ENCODE measurements at regions not wholly inside any gene's neighbourhood (a gene's known extent, or its start where the extent isn't known, plus 50 kb on each side); places are given as distances from the start of the nearest gene placed in this dataset.
"Not testable (repeated sequence)": the region's sequence is repeated elsewhere in the genome, so short reads cannot be mapped to it uniquely, and the experiment has no call there.

- Histone ChIP-seq H3K9ac (ENCODE audit: low read depth in 1 of 3, low read length in 3 of 3) (no peak overlapping the region), H3K9me3 (ENCODE audit: control insufficient read depth in 3 of 3, low read length in 3 of 3) (peaks cover 4 to 8% (median 6%) of the 10 kb centered on the region in 3 donors), H3K36me3 (ENCODE audit: control insufficient read depth in 3 of 3, insufficient read depth in 3 of 3, low read length in 3 of 3) (no peaks in the 10 kb centered on the region), H3K4me1 (ENCODE audit: control insufficient read depth in 3 of 3, insufficient read depth in 3 of 3, low read length in 3 of 3) (no peaks in the 10 kb centered on the region), H3K27me3 (ENCODE audit: control insufficient read depth in 3 of 3, insufficient read depth in 3 of 3, low read length in 3 of 3) (peaks cover 0 to 8% (median 0%) of the 10 kb centered on the region in 3 donors), H3K4me3 (ENCODE audit: low read length in 3 of 3) (no peak overlapping the region), H3K27ac (ENCODE audit: low read depth, low read length) (no peak overlapping the region)
These were observed 312.1 kb downstream of the VRK1 start for GRCh38 chr14:97109234-97109633.

DNA sequence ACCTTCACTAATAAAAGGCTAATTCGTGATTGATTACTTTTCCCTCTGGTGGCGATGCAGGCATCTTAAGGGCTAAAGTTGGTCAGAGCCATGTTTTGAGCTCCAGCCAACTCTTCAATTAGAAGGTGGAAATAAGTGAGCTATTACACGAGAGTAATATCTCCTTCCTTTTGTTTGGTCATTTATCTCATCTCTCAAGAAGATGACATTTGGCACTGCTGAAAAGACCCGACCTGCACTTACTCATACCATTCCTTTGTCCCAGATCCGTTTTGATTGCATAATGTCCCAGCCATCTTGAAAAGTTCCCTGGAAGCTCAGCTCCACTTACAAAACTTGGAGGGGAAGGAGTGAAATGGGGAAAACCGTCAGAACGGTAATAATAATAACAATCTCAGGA is 316.2 kb downstream of the VRK1 start:
- Histone ChIP-seq H3K9me3 (ENCODE audit: control insufficient read depth in 3 of 3, low read length in 3 of 3) (peaks cover 4 to 8% (median 6%) of the 10 kb centered on the region in 3 donors), H3K4me1 (ENCODE audit: control insufficient read depth in 3 of 3, insufficient read depth in 3 of 3, low read length in 3 of 3) (no peaks in the 10 kb centered on the region), H3K27ac (ENCODE audit: low read depth, low read length) (no peak overlapping the region), H3K4me3 (ENCODE audit: low read length in 3 of 3) (no peak overlapping the region), H3K36me3 (ENCODE audit: control insufficient read depth in 3 of 3, insufficient read depth in 3 of 3, low read length in 3 of 3) (no peaks in the 10 kb centered on the region), H3K27me3 (ENCODE audit: control insufficient read depth in 3 of 3, insufficient read depth in 3 of 3, low read length in 3 of 3) (peaks cover 0 to 9% (median 7%) of the 10 kb centered on the region in 3 donors), H3K9ac (ENCODE audit: low read depth in 1 of 3, low read length in 3 of 3) (no peak overlapping the region)

DNA sequence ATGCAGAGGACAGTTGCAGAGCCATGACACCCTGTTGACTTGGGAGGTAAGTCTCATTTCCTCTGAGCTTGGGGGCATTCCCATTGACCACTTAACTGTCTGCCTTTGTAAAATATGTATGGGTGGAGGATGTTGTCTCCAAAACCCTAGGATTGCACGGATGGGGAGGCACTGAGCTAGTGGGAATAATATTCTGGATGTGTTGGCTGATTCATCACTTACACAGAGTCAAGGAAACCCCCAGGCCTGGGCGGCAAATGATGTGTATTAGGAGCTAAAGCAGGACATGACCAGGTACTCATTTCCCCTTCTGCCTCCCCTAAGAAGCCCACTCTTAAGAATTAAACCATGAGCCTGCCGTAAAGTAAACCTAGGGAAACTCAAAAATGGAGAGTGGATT is 319.4 kb downstream of the VRK1 start:
- Histone ChIP-seq H3K9me3 (ENCODE audit: control insufficient read depth in 3 of 3, low read length in 3 of 3) (no peaks in the 10 kb centered on the region), H3K4me1 (ENCODE audit: control insufficient read depth in 3 of 3, insufficient read depth in 3 of 3, low read length in 3 of 3) (no peaks in the 10 kb centered on the region), H3K4me3 (ENCODE audit: low read length in 3 of 3) (no peak overlapping the region), H3K36me3 (ENCODE audit: control insufficient read depth in 3 of 3, insufficient read depth in 3 of 3, low read length in 3 of 3) (no peaks in the 10 kb centered on the region), H3K27ac (ENCODE audit: low read depth, low read length) (no peak overlapping the region), H3K27me3 (ENCODE audit: control insufficient read depth in 3 of 3, insufficient read depth in 3 of 3, low read length in 3 of 3) (peaks cover 0 to 9% (median 8%) of the 10 kb centered on the region in 3 donors), H3K9ac (ENCODE audit: low read depth in 1 of 3, low read length in 3 of 3) (no peak overlapping the region)

DNA sequence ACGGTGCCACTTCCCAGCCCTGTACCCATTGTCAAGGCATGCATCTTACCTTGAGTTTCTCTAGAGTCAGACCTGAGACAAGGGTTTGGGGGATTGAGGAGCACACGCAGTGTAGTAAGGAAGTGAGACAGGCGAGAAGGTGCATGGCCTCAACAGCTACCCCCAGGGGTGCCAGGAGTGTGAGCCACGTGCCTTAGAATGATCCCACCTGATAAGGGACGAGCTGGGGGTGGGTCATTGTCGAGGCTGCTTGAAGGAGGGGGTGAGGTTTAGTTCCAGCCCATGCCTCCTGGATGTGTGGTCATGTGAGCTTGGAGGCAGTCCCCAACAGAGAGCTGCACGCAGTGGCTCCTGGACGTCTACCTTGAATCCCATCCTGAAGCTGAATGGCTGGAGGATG is 320.5 kb downstream of the VRK1 start:
- Histone ChIP-seq H3K36me3 (ENCODE audit: control insufficient read depth in 3 of 3, insufficient read depth in 3 of 3, low read length in 3 of 3) (no peaks in the 10 kb centered on the region), H3K9ac (ENCODE audit: low read depth in 1 of 3, low read length in 3 of 3) (no peak overlapping the region), H3K27ac (ENCODE audit: low read depth, low read length) (no peak overlapping the region), H3K9me3 (ENCODE audit: control insufficient read depth in 3 of 3, low read length in 3 of 3) (no peaks in the 10 kb centered on the region), H3K27me3 (ENCODE audit: control insufficient read depth in 3 of 3, insufficient read depth in 3 of 3, low read length in 3 of 3) (peaks cover 0 to 10% (median 9%) of the 10 kb centered on the region in 3 donors), H3K4me1 (ENCODE audit: control insufficient read depth in 3 of 3, insufficient read depth in 3 of 3, low read length in 3 of 3) (no peaks in the 10 kb centered on the region), H3K4me3 (ENCODE audit: low read length in 3 of 3) (no peak overlapping the region)

DNA sequence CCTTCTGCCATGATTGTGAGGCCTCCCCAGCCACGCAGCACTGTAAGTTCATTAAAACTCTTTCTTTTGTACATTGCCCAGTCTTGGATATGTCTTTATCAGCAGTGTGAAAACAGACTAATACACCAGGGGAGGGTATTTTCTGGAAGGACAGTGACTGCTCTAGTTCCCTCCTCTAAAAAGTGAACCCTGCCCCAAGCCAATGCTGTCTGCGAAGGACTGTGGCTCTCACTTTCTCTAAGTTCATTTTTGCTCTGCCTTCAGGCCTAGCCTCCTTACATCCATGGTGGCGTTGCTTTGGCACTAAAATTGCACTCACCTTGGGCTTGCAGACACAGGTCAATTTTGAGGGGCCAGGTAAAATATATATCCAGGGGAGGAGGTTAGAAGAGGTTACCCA is 323.0 kb downstream of the VRK1 start:
- Histone ChIP-seq H3K27me3 (ENCODE audit: control insufficient read depth in 3 of 3, insufficient read depth in 3 of 3, low read length in 3 of 3) (peaks cover 0 to 11% (median 6%) of the 10 kb centered on the region in 3 donors), H3K36me3 (ENCODE audit: control insufficient read depth in 3 of 3, insufficient read depth in 3 of 3, low read length in 3 of 3) (no peaks in the 10 kb centered on the region), H3K4me3 (ENCODE audit: low read length in 3 of 3) (no peak overlapping the region), H3K9ac (ENCODE audit: low read depth in 1 of 3, low read length in 3 of 3) (no peak overlapping the region), H3K27ac (ENCODE audit: low read depth, low read length) (no peak overlapping the region), H3K9me3 (ENCODE audit: control insufficient read depth in 3 of 3, low read length in 3 of 3) (no peaks in the 10 kb centered on the region), H3K4me1 (ENCODE audit: control insufficient read depth in 3 of 3, insufficient read depth in 3 of 3, low read length in 3 of 3) (no peaks in the 10 kb centered on the region)

GRCh38 chr14:97120611-97121031 is 323.4 kb downstream of the VRK1 start:
- Histone ChIP-seq H3K4me1 (ENCODE audit: control insufficient read depth in 3 of 3, insufficient read depth in 3 of 3, low read length in 3 of 3) (no peaks in the 10 kb centered on the region), H3K27ac (ENCODE audit: low read depth, low read length) (no peak overlapping the region), H3K9ac (ENCODE audit: low read depth in 1 of 3, low read length in 3 of 3) (no peak overlapping the region), H3K4me3 (ENCODE audit: low read length in 3 of 3) (no peak overlapping the region), H3K27me3 (ENCODE audit: control insufficient read depth in 3 of 3, insufficient read depth in 3 of 3, low read length in 3 of 3) (peaks cover 0 to 11% (median 6%) of the 10 kb centered on the region in 3 donors), H3K9me3 (ENCODE audit: control insufficient read depth in 3 of 3, low read length in 3 of 3) (no peaks in the 10 kb centered on the region), H3K36me3 (ENCODE audit: control insufficient read depth in 3 of 3, insufficient read depth in 3 of 3, low read length in 3 of 3) (no peaks in the 10 kb centered on the region)

DNA sequence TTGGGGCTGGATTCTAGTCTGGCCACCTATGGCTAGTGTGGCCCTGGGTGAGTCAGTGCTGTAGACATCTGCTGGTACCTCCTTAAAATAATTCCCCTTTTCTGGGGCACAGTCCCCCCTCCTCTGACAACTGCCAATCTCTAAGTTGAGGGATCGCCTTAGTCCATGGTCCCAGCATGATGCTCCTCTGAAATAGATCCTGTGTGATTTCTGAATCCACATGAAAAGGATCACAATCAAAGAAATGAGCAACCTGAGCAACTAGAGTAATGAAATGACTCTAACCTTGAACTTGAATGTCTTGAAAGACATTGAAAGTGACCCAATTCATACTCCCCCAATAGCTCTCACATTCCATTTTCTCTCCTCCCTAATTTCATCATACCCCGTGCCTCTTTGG is 332.5 kb downstream of the VRK1 start:
- H3K36me3 ChIP-seq (ENCODE audit: control insufficient read depth in 3 of 3, insufficient read depth in 3 of 3, low read length in 3 of 3), result no peaks in the 10 kb centered on the region

GRCh38 chr14:97135847-97136246 is 338.7 kb downstream of the VRK1 start:
- not testable (repeated sequence) for H3K4me1 ChIP-seq (ENCODE audit: control insufficient read depth in 3 of 3, insufficient read depth in 3 of 3, low read length in 3 of 3); H3K36me3 ChIP-seq (ENCODE audit: control insufficient read depth in 3 of 3, insufficient read depth in 3 of 3, low read length in 3 of 3); H3K27ac ChIP-seq (ENCODE audit: low read depth, low read length); H3K9ac ChIP-seq (ENCODE audit: low read depth in 1 of 3, low read length in 3 of 3); H3K27me3 ChIP-seq (ENCODE audit: control insufficient read depth in 3 of 3, insufficient read depth in 3 of 3, low read length in 3 of 3); H3K4me3 ChIP-seq (ENCODE audit: low read length in 3 of 3); H3K9me3 ChIP-seq (ENCODE audit: control insufficient read depth in 3 of 3, low read length in 3 of 3)

More for the DNA sequence above, 332.5 kb downstream of the VRK1 start:
- no peaks in the 10 kb centered on the region for H3K4me1 ChIP-seq (ENCODE audit: control insufficient read depth in 3 of 3, insufficient read depth in 3 of 3, low read length in 3 of 3)
- H3K27ac ChIP-seq (ENCODE audit: low read depth, low read length), result no peak overlapping the region
- peaks cover 0 to 3% (median 0%) of the 10 kb centered on the region in 3 donors for H3K9me3 ChIP-seq (ENCODE audit: control insufficient read depth in 3 of 3, low read length in 3 of 3)
- H3K27me3 ChIP-seq (ENCODE audit: control insufficient read depth in 3 of 3, insufficient read depth in 3 of 3, low read length in 3 of 3), result no peaks in the 10 kb centered on the region
- H3K9ac ChIP-seq (ENCODE audit: low read depth in 1 of 3, low read length in 3 of 3), result no peak overlapping the region
- no peak overlapping the region for H3K4me3 ChIP-seq (ENCODE audit: low read length in 3 of 3)

- Histone ChIP-seq H3K27me3 (ENCODE audit: control insufficient read depth in 3 of 3, insufficient read depth in 3 of 3, low read length in 3 of 3) (no peaks in the 10 kb centered on the region), H3K27ac (ENCODE audit: low read depth, low read length) (no peak overlapping the region), H3K9me3 (ENCODE audit: control insufficient read depth in 3 of 3, low read length in 3 of 3) (no peaks in the 10 kb centered on the region), H3K9ac (ENCODE audit: low read depth in 1 of 3, low read length in 3 of 3) (no peak overlapping the region), H3K4me1 (ENCODE audit: control insufficient read depth in 3 of 3, insufficient read depth in 3 of 3, low read length in 3 of 3) (no peaks in the 10 kb centered on the region), H3K36me3 (ENCODE audit: control insufficient read depth in 3 of 3, insufficient read depth in 3 of 3, low read length in 3 of 3) (no peaks in the 10 kb centered on the region), H3K4me3 (ENCODE audit: low read length in 3 of 3) (no peak overlapping the region)
These were observed 340.5 kb downstream of the VRK1 start for GRCh38 chr14:97137705-97138104.

DNA sequence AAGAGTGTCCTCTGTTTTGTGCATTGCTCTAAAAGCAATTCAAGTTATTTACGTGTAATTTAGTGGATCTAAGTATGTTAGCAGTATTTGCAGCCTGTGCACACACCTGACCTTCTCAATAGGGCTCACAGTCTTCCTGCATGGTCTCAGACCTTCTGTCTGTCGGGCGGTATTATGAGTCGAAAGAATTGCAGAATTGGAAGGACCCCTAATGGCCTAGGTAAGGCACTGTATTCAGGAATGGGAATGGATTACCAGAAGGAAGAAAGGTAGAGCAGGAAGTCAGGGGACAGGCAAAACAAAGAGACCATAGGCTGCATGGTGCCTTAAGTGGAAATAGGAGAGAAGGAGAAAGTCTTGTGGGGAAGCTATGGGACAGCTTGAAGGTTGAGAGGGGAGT is 341.6 kb downstream of the VRK1 start:
- Histone ChIP-seq H3K9ac (ENCODE audit: low read depth in 1 of 3, low read length in 3 of 3) (no peak overlapping the region), H3K9me3 (ENCODE audit: control insufficient read depth in 3 of 3, low read length in 3 of 3) (no peaks in the 10 kb centered on the region), H3K27ac (ENCODE audit: low read depth, low read length) (no peak overlapping the region), H3K36me3 (ENCODE audit: control insufficient read depth in 3 of 3, insufficient read depth in 3 of 3, low read length in 3 of 3) (no peaks in the 10 kb centered on the region), H3K27me3 (ENCODE audit: control insufficient read depth in 3 of 3, insufficient read depth in 3 of 3, low read length in 3 of 3) (peaks cover 0 to 4% (median 0%) of the 10 kb centered on the region in 3 donors), H3K4me3 (ENCODE audit: low read length in 3 of 3) (no peak overlapping the region), H3K4me1 (ENCODE audit: control insufficient read depth in 3 of 3, insufficient read depth in 3 of 3, low read length in 3 of 3) (no peaks in the 10 kb centered on the region)

DNA sequence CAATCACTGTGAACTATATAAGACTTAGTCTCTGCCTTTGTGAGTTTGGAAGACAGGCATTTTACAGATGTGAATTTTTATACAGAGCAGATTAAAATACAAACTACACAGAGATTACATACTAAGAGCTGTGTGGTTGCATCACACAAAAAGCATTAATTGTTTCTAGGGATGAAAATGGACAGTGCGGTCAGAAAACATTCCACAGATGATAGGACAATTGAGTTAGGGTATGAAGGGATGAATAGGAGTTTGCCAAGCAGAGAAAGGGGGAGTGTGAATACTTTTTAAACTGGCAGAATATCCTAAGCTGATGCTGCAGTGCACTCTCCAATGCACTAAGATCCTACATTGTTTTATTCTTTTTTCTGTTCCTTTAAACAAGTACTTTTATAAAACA is 345.8 kb downstream of the VRK1 start:
- Histone ChIP-seq H3K4me3 (ENCODE audit: low read length in 3 of 3) (no peak overlapping the region), H3K9ac (ENCODE audit: low read depth in 1 of 3, low read length in 3 of 3) (no peak overlapping the region), H3K4me1 (ENCODE audit: control insufficient read depth in 3 of 3, insufficient read depth in 3 of 3, low read length in 3 of 3) (no peaks in the 10 kb centered on the region), H3K36me3 (ENCODE audit: control insufficient read depth in 3 of 3, insufficient read depth in 3 of 3, low read length in 3 of 3) (no peaks in the 10 kb centered on the region), H3K9me3 (ENCODE audit: control insufficient read depth in 3 of 3, low read length in 3 of 3) (no peaks in the 10 kb centered on the region), H3K27ac (ENCODE audit: low read depth, low read length) (no peak overlapping the region), H3K27me3 (ENCODE audit: control insufficient read depth in 3 of 3, insufficient read depth in 3 of 3, low read length in 3 of 3) (peaks cover 0 to 7% (median 0%) of the 10 kb centered on the region in 3 donors)

Measured in skeletal muscle tissue (tissue), 3 donors.